ENCODE measurements at regions not wholly inside any gene's neighbourhood (a gene's known extent, or its start where the extent isn't known, plus 50 kb on each side); places are given as distances from the start of the nearest gene placed in this dataset.
A peak's percentile ranks its signal among the peaks of the same experiment; 100 is the strongest.

- Histone ChIP-seq H3K79me1 (ENCODE audit: low read depth, low read length) (no peaks in the 10 kb centered on the region), H3K27me3 (ENCODE audit: control insufficient read depth in 3 of 3, insufficient read depth in 3 of 3, low read depth in 1 of 3, low read length in 3 of 3) (no peaks in the 10 kb centered on the region), H3K9me3 (replicated peaks in 1 of 2; ENCODE audit: control insufficient read depth in 2 of 2, insufficient read depth in 1 of 2, low read depth in 1 of 2, low read length in 2 of 2) (no peaks in the 10 kb centered on the region), H2AFZ (ENCODE audit: low read length) (no peak overlapping the region), H2BK5ac (ENCODE audit: low read length) (peak overlapping the region; percentile 77), H2BK12ac (ENCODE audit: low read length) (no peak overlapping the region), H3K9ac (ENCODE audit: low read depth, low read length, poor library complexity) (peak overlapping the region; percentile 50), H4K91ac (ENCODE audit: low read depth, low read length, poor library complexity) (no peak overlapping the region), H3K36me3 (replicated peaks in 1 of 2; ENCODE audit: control insufficient read depth in 2 of 2, insufficient read depth in 2 of 2, low read length in 2 of 2) (no peaks in the 10 kb centered on the region), H2BK15ac (ENCODE audit: low read length) (no peak overlapping the region), H4K8ac (ENCODE audit: low read depth, low read length) (no peak overlapping the region), H2AK5ac (ENCODE audit: low read depth, low read length) (peak overlapping the region; percentile 92), H3K4me1 (ENCODE audit: control insufficient read depth in 2 of 2, insufficient read depth in 1 of 2, low read depth in 1 of 2, low read length in 2 of 2) (peaks cover 0 to 9% of the 10 kb centered on the region in 2 donors), H2BK120ac (ENCODE audit: low read depth, low read length) (no peak overlapping the region), H3K14ac (ENCODE audit: low read length) (peak overlapping the region; percentile 84), H3K23ac (ENCODE audit: low read depth, low read length, poor library complexity) (no peak overlapping the region), H3K27ac (replicated peaks; ENCODE audit: low read length) (no peak overlapping the region), H3K18ac (ENCODE audit: low read length) (peak overlapping the region; percentile 60), H3K4me3 (ENCODE audit: low read length in 2 of 2) (peak overlapping the region in 1 of 2 donors; percentile 41), H3K4me2 (ENCODE audit: insufficient read depth, low read length, poor library complexity, severe bottlenecking) (no peak overlapping the region), H3K4ac (ENCODE audit: low read length) (no peak overlapping the region)
- DNase-seq (ENCODE audit: low spot score), result no peak
- no CpG with 5 or more reads among the region's 12 CpGs for WGBS, 2 donors (ENCODE audit: extremely low coverage in 2 of 2, insufficient read length in 2 of 2, insufficient replicate concordance in 1 of 2)
Measured at GRCh38 chr22:49081261-49081666, 746.4 kb downstream of the BRD1 start.

DNA sequence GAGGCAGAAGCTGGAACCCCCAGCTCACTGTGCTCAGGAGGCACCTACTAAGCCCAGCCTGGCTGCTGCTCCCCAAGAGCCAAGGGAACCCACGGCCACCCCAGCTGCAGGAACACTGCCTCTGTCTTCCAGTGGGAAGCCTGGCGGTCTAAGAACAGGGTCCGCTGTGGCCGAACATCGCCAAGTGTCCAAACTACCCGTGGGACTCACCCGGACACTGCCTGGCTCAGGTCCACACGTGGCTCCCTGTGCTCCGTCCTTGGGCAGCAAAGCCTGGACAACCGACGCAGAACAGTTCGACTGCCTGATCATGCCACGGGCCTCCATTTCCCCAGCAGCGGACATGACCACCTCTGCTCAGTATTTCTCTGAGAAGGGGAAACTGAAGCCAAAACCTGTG lies 747.0 kb downstream of the BRD1 start:
- Histone ChIP-seq H2BK15ac (ENCODE audit: low read length) (peak overlapping the region; percentile 61), H3K36me3 (replicated peaks in 1 of 2; ENCODE audit: control insufficient read depth in 2 of 2, insufficient read depth in 2 of 2, low read length in 2 of 2) (no peaks in the 10 kb centered on the region), H2AFZ (ENCODE audit: low read length) (no peak overlapping the region), H3K27me3 (ENCODE audit: control insufficient read depth in 3 of 3, insufficient read depth in 3 of 3, low read depth in 1 of 3, low read length in 3 of 3) (no peaks in the 10 kb centered on the region), H3K79me1 (ENCODE audit: low read depth, low read length) (no peaks in the 10 kb centered on the region), H3K23ac (ENCODE audit: low read depth, low read length, poor library complexity) (no peak overlapping the region), H2BK120ac (ENCODE audit: low read depth, low read length) (no peak overlapping the region), H3K9me3 (replicated peaks in 1 of 2; ENCODE audit: control insufficient read depth in 2 of 2, insufficient read depth in 1 of 2, low read depth in 1 of 2, low read length in 2 of 2) (no peaks in the 10 kb centered on the region), H2BK12ac (ENCODE audit: low read length) (no peak overlapping the region), H3K4me1 (ENCODE audit: control insufficient read depth in 2 of 2, insufficient read depth in 1 of 2, low read depth in 1 of 2, low read length in 2 of 2) (peaks cover 0 to 13% of the 10 kb centered on the region in 2 donors), H2BK5ac (ENCODE audit: low read length) (peak overlapping the region; percentile 77), H3K18ac (ENCODE audit: low read length) (peak overlapping the region; percentile 54), H3K27ac (replicated peaks; ENCODE audit: low read length) (no peak overlapping the region), H4K91ac (ENCODE audit: low read depth, low read length, poor library complexity) (peak overlapping the region; percentile 61), H3K4me2 (ENCODE audit: insufficient read depth, low read length, poor library complexity, severe bottlenecking) (no peak overlapping the region), H2AK5ac (ENCODE audit: low read depth, low read length) (peak overlapping the region; percentile 92), H3K4me3 (ENCODE audit: low read length in 2 of 2) (no peak overlapping the region), H3K4ac (ENCODE audit: low read length) (no peak overlapping the region), H4K8ac (ENCODE audit: low read depth, low read length) (peak overlapping the region; percentile 25), H3K9ac (ENCODE audit: low read depth, low read length, poor library complexity) (peak overlapping the region; percentile 50), H3K14ac (ENCODE audit: low read length) (peak overlapping the region; percentile 84)
- no CpG with 5 or more reads among the region's 14 CpGs for WGBS, 2 donors (ENCODE audit: extremely low coverage in 2 of 2, insufficient read length in 2 of 2, insufficient replicate concordance in 1 of 2)
- DNase-seq (ENCODE audit: low spot score), result no peak

DNA sequence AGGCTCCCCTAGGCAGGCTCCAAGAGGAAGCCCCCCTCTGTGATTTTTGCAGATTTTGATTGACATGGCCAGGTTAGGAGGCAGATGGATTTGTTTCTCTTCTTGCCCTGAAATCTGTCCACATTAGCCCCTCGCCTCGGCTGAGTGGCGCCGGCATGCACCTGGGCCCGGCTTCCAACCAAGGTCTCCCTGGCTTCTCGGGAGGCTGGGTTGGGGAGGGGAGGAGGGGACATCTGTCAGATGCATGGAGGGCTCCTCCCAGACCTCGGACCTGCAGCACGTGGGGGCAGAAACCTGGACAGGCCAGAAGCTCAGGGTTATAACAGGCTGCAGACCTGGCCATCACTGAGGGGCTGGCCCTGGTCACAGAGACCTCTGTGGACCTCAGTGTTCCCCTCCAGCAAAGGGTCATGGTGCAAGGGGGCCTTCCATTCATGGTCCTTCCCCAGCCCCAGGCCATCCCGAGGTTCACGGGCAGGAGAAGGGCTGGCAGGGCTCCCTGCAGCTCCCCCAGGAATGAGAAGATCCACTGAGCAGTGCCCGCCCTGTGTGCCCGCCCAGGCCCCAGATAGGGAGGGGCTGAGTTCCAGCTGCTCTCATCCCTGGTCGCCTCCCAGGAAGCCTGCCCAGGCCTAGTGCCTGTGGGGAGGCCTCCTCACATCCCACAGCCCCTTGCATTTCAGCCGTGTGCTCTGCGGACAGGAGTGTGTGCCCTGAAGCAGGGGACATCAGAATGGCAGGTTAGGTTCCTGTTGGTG lies 747.8 kb downstream of the BRD1 start:
- no peak overlapping the region for H3K14ac ChIP-seq (ENCODE audit: low read length)
- H3K9ac ChIP-seq (ENCODE audit: low read depth, low read length, poor library complexity), result no peak overlapping the region
- no peak overlapping the region for H4K8ac ChIP-seq (ENCODE audit: low read depth, low read length)
- peak overlapping the region; percentile 54 for H3K18ac ChIP-seq (ENCODE audit: low read length)
- H4K91ac ChIP-seq (ENCODE audit: low read depth, low read length, poor library complexity), result no peak overlapping the region
- H3K4me1 ChIP-seq (ENCODE audit: control insufficient read depth in 2 of 2, insufficient read depth in 1 of 2, low read depth in 1 of 2, low read length in 2 of 2), result peaks cover 0 to 13% of the 10 kb centered on the region in 2 donors
- no peak overlapping the region for H2BK12ac ChIP-seq (ENCODE audit: low read length)
- H2AK5ac ChIP-seq (ENCODE audit: low read depth, low read length), result peak overlapping the region; percentile 92
- H2BK15ac ChIP-seq (ENCODE audit: low read length), result peak overlapping the region; percentile 71
- H3K9me3 ChIP-seq (replicated peaks in 1 of 2; ENCODE audit: control insufficient read depth in 2 of 2, insufficient read depth in 1 of 2, low read depth in 1 of 2, low read length in 2 of 2), result no peaks in the 10 kb centered on the region
- no peak overlapping the region for H3K4me3 ChIP-seq (ENCODE audit: low read length in 2 of 2)
- no peak overlapping the region for H2AFZ ChIP-seq (ENCODE audit: low read length)
- no peak overlapping the region for H3K27ac ChIP-seq (replicated peaks; ENCODE audit: low read length)
- H2BK120ac ChIP-seq (ENCODE audit: low read depth, low read length), result peak overlapping the region; percentile 93
- H3K4ac ChIP-seq (ENCODE audit: low read length), result no peak overlapping the region
- no peaks in the 10 kb centered on the region for H3K27me3 ChIP-seq (ENCODE audit: control insufficient read depth in 3 of 3, insufficient read depth in 3 of 3, low read depth in 1 of 3, low read length in 3 of 3)
- H3K79me1 ChIP-seq (ENCODE audit: low read depth, low read length), result no peaks in the 10 kb centered on the region
- no peak overlapping the region for H3K4me2 ChIP-seq (ENCODE audit: insufficient read depth, low read length, poor library complexity, severe bottlenecking)
- WGBS, 2 donors (ENCODE audit: extremely low coverage in 2 of 2, insufficient read length in 2 of 2, insufficient replicate concordance in 1 of 2), result no CpG with 5 or more reads among the region's 15 CpGs
- H3K36me3 ChIP-seq (replicated peaks in 1 of 2; ENCODE audit: control insufficient read depth in 2 of 2, insufficient read depth in 2 of 2, low read length in 2 of 2), result no peaks in the 10 kb centered on the region
- peak overlapping the region; percentile 77 for H2BK5ac ChIP-seq (ENCODE audit: low read length)
- peak overlapping the region; percentile 49 for H3K23ac ChIP-seq (ENCODE audit: low read depth, low read length, poor library complexity)
- no peak for DNase-seq (ENCODE audit: low spot score)

DNA sequence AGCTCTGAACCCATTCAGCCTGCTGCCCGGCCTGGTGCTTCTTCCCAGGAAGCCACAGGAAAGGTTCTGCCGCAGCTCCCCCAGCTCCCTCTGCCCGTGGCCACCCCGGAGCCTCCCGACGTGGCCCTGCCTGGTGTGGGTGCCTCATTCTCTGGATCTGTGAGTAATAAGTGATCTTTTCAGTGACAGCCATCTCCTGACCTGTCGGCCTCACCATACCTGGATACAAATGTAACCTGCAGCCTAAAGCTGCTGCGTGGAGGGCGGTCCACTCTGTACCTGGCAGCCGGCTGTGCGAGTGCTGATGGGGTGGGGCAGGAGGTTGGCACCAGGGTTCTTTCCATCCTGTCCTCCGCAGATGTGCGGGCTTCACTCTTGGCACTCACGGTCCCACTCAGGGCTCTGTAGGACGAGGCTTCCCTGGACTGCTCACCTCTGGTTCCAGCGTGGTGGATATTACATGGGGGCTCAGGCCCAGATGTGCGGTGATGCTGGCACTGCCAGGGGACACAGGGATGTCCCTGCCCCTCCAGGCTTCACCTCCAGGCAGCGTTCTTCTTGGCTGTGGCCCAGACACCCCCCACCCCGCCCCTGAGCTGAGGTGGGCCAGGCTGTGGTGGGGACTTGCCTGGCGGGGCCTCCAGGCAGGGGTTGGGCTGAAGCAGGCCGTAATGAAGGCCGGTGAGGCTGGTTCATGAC lies 748.5 kb downstream of the BRD1 start:
- H4K91ac ChIP-seq (ENCODE audit: low read depth, low read length, poor library complexity), result no peak overlapping the region
- no peaks in the 10 kb centered on the region for H3K36me3 ChIP-seq (replicated peaks in 1 of 2; ENCODE audit: control insufficient read depth in 2 of 2, insufficient read depth in 2 of 2, low read length in 2 of 2)
- H3K79me1 ChIP-seq (ENCODE audit: low read depth, low read length), result no peaks in the 10 kb centered on the region
- DNase-seq (ENCODE audit: low spot score), result no peak
- H2AK5ac ChIP-seq (ENCODE audit: low read depth, low read length), result peak overlapping the region; percentile 23
- H3K9me3 ChIP-seq (replicated peaks in 1 of 2; ENCODE audit: control insufficient read depth in 2 of 2, insufficient read depth in 1 of 2, low read depth in 1 of 2, low read length in 2 of 2), result no peaks in the 10 kb centered on the region
- WGBS, 2 donors (ENCODE audit: extremely low coverage in 2 of 2, insufficient read length in 2 of 2, insufficient replicate concordance in 1 of 2), result no CpG with 5 or more reads among the region's 22 CpGs
- H2BK12ac ChIP-seq (ENCODE audit: low read length), result peak overlapping the region; percentile 86
- no peak overlapping the region for H3K23ac ChIP-seq (ENCODE audit: low read depth, low read length, poor library complexity)
- no peak overlapping the region for H3K9ac ChIP-seq (ENCODE audit: low read depth, low read length, poor library complexity)
- no peak overlapping the region for H2AFZ ChIP-seq (ENCODE audit: low read length)
- H3K4me3 ChIP-seq (ENCODE audit: low read length in 2 of 2), result no peak overlapping the region
- peaks cover 0 to 11% of the 10 kb centered on the region in 2 donors for H3K4me1 ChIP-seq (ENCODE audit: control insufficient read depth in 2 of 2, insufficient read depth in 1 of 2, low read depth in 1 of 2, low read length in 2 of 2)
- H3K18ac ChIP-seq (ENCODE audit: low read length), result peak overlapping the region; percentile 81
- H3K14ac ChIP-seq (ENCODE audit: low read length), result no peak overlapping the region
- no peak overlapping the region for H3K4me2 ChIP-seq (ENCODE audit: insufficient read depth, low read length, poor library complexity, severe bottlenecking)
- peak overlapping the region; percentile 93 for H2BK120ac ChIP-seq (ENCODE audit: low read depth, low read length)
- H2BK15ac ChIP-seq (ENCODE audit: low read length), result peak overlapping the region; percentile 71
- H3K4ac ChIP-seq (ENCODE audit: low read length), result no peak overlapping the region
- no peak overlapping the region for H3K27ac ChIP-seq (replicated peaks; ENCODE audit: low read length)
- H2BK5ac ChIP-seq (ENCODE audit: low read length), result no peak overlapping the region
- H3K27me3 ChIP-seq (ENCODE audit: control insufficient read depth in 3 of 3, insufficient read depth in 3 of 3, low read depth in 1 of 3, low read length in 3 of 3), result no peaks in the 10 kb centered on the region
- H4K8ac ChIP-seq (ENCODE audit: low read depth, low read length), result peak overlapping the region; percentile 8
